ENCODE measurements at regions not wholly inside any gene's neighbourhood (a gene's known extent, or its start where the extent isn't known, plus 50 kb on each side); places are given as distances from the start of the nearest gene placed in this dataset.

- H3K4me3 ChIP-seq, result no peak overlapping the region
- no peak for ATAC-seq (replicated peaks in 6 of 8)
- H3K27ac ChIP-seq, result no peak overlapping the region
- 0% methylated on average over 1 of the region's 1 CpG; no CpG with 5 or more reads in 6 of the 10 experiments for WGBS, 10 experiments
- in situ Hi-C loops (cut with MboI; ENCODE audit: low pct_unique_long_range_greater_than_20kb in 2 of 9, low sequenced_read_pairs in 9 of 9, unreplicated experiment in 9 of 9), result no loop called here
- no peaks in the 10 kb centered on the region for H3K4me1 ChIP-seq (replicated peaks in 1 of 2)
Observed at GRCh38 chr11:106224172-106224571, 146.7 kb downstream of the AASDHPPT start.

- no peak for ATAC-seq (replicated peaks in 6 of 8)
- 80 to 100% (median 80%) methylated on average over 1 of the region's 1 CpG; no CpG with 5 or more reads in 6 of the 10 experiments for WGBS, 10 experiments
- Histone ChIP-seq H3K4me1 (replicated peaks in 1 of 2) (no peaks in the 10 kb centered on the region), H3K27ac (no peak overlapping the region), H3K4me3 (no peak overlapping the region)
- in situ Hi-C loops (cut with MboI; ENCODE audit: low pct_unique_long_range_greater_than_20kb in 2 of 9, low sequenced_read_pairs in 9 of 9, unreplicated experiment in 9 of 9), result loop anchor here in 1 of 9 experiments (25.0 kb wide), 1 partner anchor 108 kb away; no protein-coding TSS in a partner anchor
Observed at GRCh38 chr11:106228996-106229395, 151.5 kb downstream of the AASDHPPT start.

GRCh38 chr11:106231591-106231990 is 154.1 kb downstream of the AASDHPPT start:
- H3K27ac ChIP-seq, result no peak overlapping the region
- ATAC-seq (replicated peaks in 6 of 8), result peak in 3 of 8 experiments; percentile 64 to 77 (median 74)
- no peaks in the 10 kb centered on the region for H3K4me1 ChIP-seq (replicated peaks in 1 of 2)
- in situ Hi-C loops (cut with MboI; ENCODE audit: low pct_unique_long_range_greater_than_20kb in 2 of 9, low sequenced_read_pairs in 9 of 9, unreplicated experiment in 9 of 9), result loop anchor here in 1 of 9 experiments (25.0 kb wide), 1 partner anchor 106 kb away; no protein-coding TSS in a partner anchor
- 0 to 100% (median 75%) methylated on average over 1 to 2 of the region's 2 CpGs; no CpG with 5 or more reads in 1 of the 10 experiments for WGBS, 10 experiments
- H3K4me3 ChIP-seq, result no peak overlapping the region

- Histone ChIP-seq H3K4me3 (no peak overlapping the region), H3K4me1 (replicated peaks in 1 of 2) (no peaks in the 10 kb centered on the region), H3K27ac (no peak overlapping the region)
- no peak for ATAC-seq (replicated peaks in 6 of 8)
- in situ Hi-C loops (cut with MboI; ENCODE audit: low pct_unique_long_range_greater_than_20kb in 2 of 9, low sequenced_read_pairs in 9 of 9, unreplicated experiment in 9 of 9), result loop anchor here in 1 of 9 experiments (25.0 kb wide), 1 partner anchor 104 kb away; no protein-coding TSS in a partner anchor
- WGBS, 10 experiments, result 69 to 100% (median 88%) methylated on average over 1 of the region's 1 CpG; no CpG with 5 or more reads in 1 of the 10 experiments
Observed at GRCh38 chr11:106233191-106233590, 155.7 kb downstream of the AASDHPPT start.

GRCh38 chr11:106234794-106235193 is 157.3 kb downstream of the AASDHPPT start:
- Histone ChIP-seq H3K4me1 (replicated peaks in 1 of 2) (no peaks in the 10 kb centered on the region), H3K27ac (no peak overlapping the region), H3K4me3 (no peak overlapping the region)
- WGBS, 10 experiments, result 7 to 93% (median 68%) methylated on average over 1 to 3 of the region's 3 CpGs
- no peak for ATAC-seq (replicated peaks in 6 of 8)
- in situ Hi-C loops (cut with MboI; ENCODE audit: low pct_unique_long_range_greater_than_20kb in 2 of 9, low sequenced_read_pairs in 9 of 9, unreplicated experiment in 9 of 9), result loop anchor here in 1 of 9 experiments (25.0 kb wide), 1 partner anchor 103 kb away; no protein-coding TSS in a partner anchor

GRCh38 chr11:106236295-106236694 is 158.8 kb downstream of the AASDHPPT start:
- Histone ChIP-seq H3K4me1 (replicated peaks in 1 of 2) (no peaks in the 10 kb centered on the region), H3K4me3 (no peak overlapping the region), H3K27ac (no peak overlapping the region)
- in situ Hi-C loops (cut with MboI; ENCODE audit: low pct_unique_long_range_greater_than_20kb in 2 of 9, low sequenced_read_pairs in 9 of 9, unreplicated experiment in 9 of 9), result loop anchor here in 1 of 9 experiments (25.0 kb wide), 1 partner anchor 101 kb away; no protein-coding TSS in a partner anchor
- WGBS, 10 experiments, result 50 to 100% (median 90%) methylated on average over 1 to 2 of the region's 2 CpGs; no CpG with 5 or more reads in 4 of the 10 experiments
- ATAC-seq (replicated peaks in 6 of 8), result no peak

- WGBS, 10 experiments, result 13 to 100% (median 94%) methylated on average over 1 of the region's 1 CpG
Observed at GRCh38 chr11:106238704-106239360, 161.4 kb downstream of the AASDHPPT start.

GRCh38 chr11:106241601-106242257 is 164.3 kb downstream of the AASDHPPT start:
- in situ Hi-C loops (cut with MboI; ENCODE audit: low pct_unique_long_range_greater_than_20kb in 2 of 9, low sequenced_read_pairs in 9 of 9, unreplicated experiment in 9 of 9), result loop anchor here in 1 of 9 experiments (25.0 kb wide), 1 partner anchor 96 kb away; no protein-coding TSS in a partner anchor
- ATAC-seq (replicated peaks in 6 of 8), result no peak
- Histone ChIP-seq H3K27ac (no peak overlapping the region), H3K4me1 (replicated peaks in 1 of 2) (no peaks in the 10 kb centered on the region), H3K4me3 (no peak overlapping the region)
- WGBS, 10 experiments, result 42 to 98% (median 89%) methylated on average over 2 to 6 of the region's 6 CpGs; no CpG with 5 or more reads in 1 of the 10 experiments

More at GRCh38 chr11:106238704-106239360, 161.4 kb downstream of the AASDHPPT start:
- in situ Hi-C loops (cut with MboI; ENCODE audit: low pct_unique_long_range_greater_than_20kb in 2 of 9, low sequenced_read_pairs in 9 of 9, unreplicated experiment in 9 of 9), result loop anchor here in 1 of 9 experiments (25.0 kb wide), 1 partner anchor 98 kb away; no protein-coding TSS in a partner anchor
- H3K4me1 ChIP-seq (replicated peaks in 1 of 2), result no peaks in the 10 kb centered on the region
- no peak overlapping the region for H3K4me3 ChIP-seq
- ATAC-seq (replicated peaks in 6 of 8), result no peak
- H3K27ac ChIP-seq, result no peak overlapping the region

GRCh38 chr11:106242718-106243415 is 165.4 kb downstream of the AASDHPPT start:
- no peak overlapping the region for H3K27ac ChIP-seq
- WGBS, 10 experiments, result 0 to 100% (median 51%) methylated on average over 1 to 2 of the region's 2 CpGs
- no peak overlapping the region for H3K4me3 ChIP-seq
- ATAC-seq (replicated peaks in 6 of 8), result peak in 1 of 8 experiments; percentile 78
- in situ Hi-C loops (cut with MboI; ENCODE audit: low pct_unique_long_range_greater_than_20kb in 2 of 9, low sequenced_read_pairs in 9 of 9, unreplicated experiment in 9 of 9), result loop anchor here in 1 of 9 experiments (25.0 kb wide), 1 partner anchor 94 kb away; no protein-coding TSS in a partner anchor
- H3K4me1 ChIP-seq (replicated peaks in 1 of 2), result no peaks in the 10 kb centered on the region

GRCh38 chr11:106246495-106246894 is 169.0 kb downstream of the AASDHPPT start:
- peaks cover 4 to 18% of the 10 kb centered on the region in 2 donors for H3K4me1 ChIP-seq (replicated peaks in 1 of 2)
- no peak for ATAC-seq (replicated peaks in 6 of 8)
- H3K27ac ChIP-seq, result no peak overlapping the region
- 0 to 100% (median 47%) methylated on average over 1 to 3 of the region's 3 CpGs; no CpG with 5 or more reads in 6 of the 10 experiments for WGBS, 10 experiments
- in situ Hi-C loops (cut with MboI; ENCODE audit: low pct_unique_long_range_greater_than_20kb in 2 of 9, low sequenced_read_pairs in 9 of 9, unreplicated experiment in 9 of 9), result loop anchor here in 1 of 9 experiments (25.0 kb wide), 1 partner anchor 91 kb away; no protein-coding TSS in a partner anchor
- H3K4me3 ChIP-seq, result no peak overlapping the region

GRCh38 chr11:106249617-106250239 is 172.3 kb downstream of the AASDHPPT start:
- Histone ChIP-seq H3K4me3 (no peak overlapping the region), H3K27ac (peak overlapping the region in 1 of 2 donors; percentile 4), H3K4me1 (replicated peaks in 1 of 2) (peaks cover 4 to 18% of the 10 kb centered on the region in 2 donors)
- in situ Hi-C loops (cut with MboI; ENCODE audit: low pct_unique_long_range_greater_than_20kb in 2 of 9, low sequenced_read_pairs in 9 of 9, unreplicated experiment in 9 of 9), result loop anchor here in 1 of 9 experiments (25.0 kb wide), 1 partner anchor 88 kb away; no protein-coding TSS in a partner anchor
- 5 to 56% (median 23%) methylated on average over 1 to 5 of the region's 5 CpGs; no CpG with 5 or more reads in 2 of the 10 experiments for WGBS, 10 experiments
- ATAC-seq (replicated peaks in 6 of 8), result peak in 5 of 8 experiments; percentile 32 to 76 (median 62)

GRCh38 chr11:106262852-106263251 is 185.4 kb downstream of the AASDHPPT start:
- H3K4me1 ChIP-seq (replicated peaks in 1 of 2), result no peaks in the 10 kb centered on the region
- in situ Hi-C loops (cut with MboI; ENCODE audit: low pct_unique_long_range_greater_than_20kb in 2 of 9, low sequenced_read_pairs in 9 of 9, unreplicated experiment in 9 of 9), result no loop called here
- no peak overlapping the region for H3K4me3 ChIP-seq

More at GRCh38 chr11:106262852-106263251, 185.4 kb downstream of the AASDHPPT start:
- WGBS, 10 experiments, result 39 to 100% (median 92%) methylated on average over 1 to 3 of the region's 3 CpGs
- ATAC-seq (replicated peaks in 6 of 8), result peak in 1 of 8 experiments; percentile 43
- H3K27ac ChIP-seq, result no peak overlapping the region
